SH-SY5Y (cell line): ENCODE measurements at regions not wholly inside any gene's neighbourhood (a gene's known extent, or its start where the extent isn't known, plus 50 kb on each side); places are given as distances from the start of the nearest gene placed in this dataset.

ENCODE experiments used
- GATA2 ChIP-seq: IDR thresholded peaks from 2 replicates; pipeline ENCODE4 v1.6.1; 2011; ENCODE audit warnings: mild to moderate bottlenecking, low read depth, low read length
- GATA3 ChIP-seq: IDR thresholded peaks from 2 replicates; pipeline ENCODE4 v1.6.1; 2011; ENCODE audit warnings: low read depth, mild to moderate bottlenecking, low read length, moderate library complexity

DNA sequence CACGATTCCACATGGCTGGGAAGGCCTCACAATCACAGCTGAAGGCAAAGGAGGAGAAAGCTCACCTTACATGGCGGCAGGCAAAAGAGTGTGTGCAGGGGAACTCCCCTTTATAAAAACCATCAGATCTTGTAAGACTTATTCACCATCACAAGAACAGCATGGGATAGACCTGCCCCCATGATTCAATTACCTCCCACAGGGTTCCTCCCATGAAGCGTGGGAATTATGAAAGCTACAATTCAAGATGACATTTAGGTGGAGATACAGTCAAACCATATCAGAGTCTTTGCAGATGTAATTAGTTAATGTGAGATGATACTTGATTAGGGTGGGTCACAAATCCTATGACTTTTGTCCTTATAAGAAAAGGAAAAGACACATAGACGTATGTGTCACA, 688.9 kb downstream of the GBE1 start:
- TF ChIP-seq GATA3 (no peak), GATA2 (no peak)
